Osteoblast (primary cell): ENCODE measurements at regions not wholly inside any gene's neighbourhood (a gene's known extent, or its start where the extent isn't known, plus 50 kb on each side); places are given as distances from the start of the nearest gene placed in this dataset.

Experiments used
- DNase-seq: peaks from one replicate; pipeline ENCODE4 v3.0.0; 2011; ENCODE audit warnings: low spot score, mixed read lengths; ENCODE audit not compliant: insufficient read length; ENCODE audit errors: missing footprints
- H2AFZ ChIP-seq: 2 replicates; pipeline ENCODE4 v1.6.0; 2011; ENCODE audit warnings: mild to moderate bottlenecking, low read length
- H3K27ac ChIP-seq: 2 replicates; pipeline ENCODE4 v1.5.1; 2011; ENCODE audit warnings: mild to moderate bottlenecking, low read depth, low read length, moderate library complexity
- H3K27me3 ChIP-seq: 2 replicates; pipeline ENCODE4 v1.6.0; 2012; ENCODE audit warnings: mild to moderate bottlenecking, control low read depth, inconsistent platforms, low read length, moderate library complexity; ENCODE audit not compliant: insufficient read depth
- H3K36me3 ChIP-seq: 2 replicates; pipeline ENCODE4 v1.5.1; 2011; ENCODE audit warnings: mild to moderate bottlenecking, low read length, control low read depth, moderate library complexity; ENCODE audit not compliant: insufficient read depth
- H3K4me1 ChIP-seq: 2 replicates; pipeline ENCODE4 v1.5.1; 2011; ENCODE audit warnings: mild to moderate bottlenecking, low read length, control low read depth, moderate library complexity; ENCODE audit not compliant: insufficient read depth
- H3K4me2 ChIP-seq: 2 replicates; pipeline ENCODE4 v1.6.0; 2011; ENCODE audit warnings: mild to moderate bottlenecking, low read length; ENCODE audit not compliant: insufficient read depth
- H3K4me3 ChIP-seq: fragments of 200-600 bp; sonication (generic); 3 replicates; pipeline ENCODE4 v1.5.1; 2012; ENCODE audit warnings: mild to moderate bottlenecking, low read length, inconsistent platforms; ENCODE audit not compliant: insufficient read depth
- H3K79me2 ChIP-seq: 2 replicates; pipeline ENCODE4 v1.6.0; 2012; ENCODE audit warnings: mild to moderate bottlenecking, low read length, control low read depth, inconsistent platforms; ENCODE audit not compliant: insufficient read depth
- H3K9me3 ChIP-seq: 2 replicates; pipeline ENCODE4 v1.5.1; 2011; ENCODE audit warnings: low read depth, low read length, control low read depth
- H4K20me1 ChIP-seq: 2 replicates; pipeline ENCODE4 v1.6.0; 2012; ENCODE audit warnings: mild to moderate bottlenecking, low read length, control low read depth; ENCODE audit not compliant: insufficient read depth
- CTCF ChIP-seq: IDR thresholded peaks from 2 replicates; pipeline ENCODE4 v1.5.1; 2011; ENCODE audit warnings: mild to moderate bottlenecking, low read depth, low read length, moderate library complexity; ENCODE audit errors: extremely low read depth

- Histone ChIP-seq H2AFZ (no peak overlapping the region), H3K27me3 (no peaks in the 10 kb centered on the region), H4K20me1 (no peaks in the 10 kb centered on the region), H3K27ac (no peak overlapping the region), H3K79me2 (no peaks in the 10 kb centered on the region), H3K4me3 (no peak overlapping the region), H3K4me1 (no peaks in the 10 kb centered on the region), H3K36me3 (no peaks in the 10 kb centered on the region), H3K9me3 (no peaks in the 10 kb centered on the region), H3K4me2 (no peak overlapping the region)
- TF ChIP-seq CTCF: no peak
- DNase-seq: peak; percentile 46
Observed at GRCh38 chrX:25646156-25646555, 492.0 kb upstream of the MAGEB18 start.

GRCh38 chrX:25648790-25649189, 489.4 kb upstream of the MAGEB18 start:
- no peaks in the 10 kb centered on the region for H3K9me3 ChIP-seq
- H3K27ac ChIP-seq: no peak overlapping the region
- H3K79me2 ChIP-seq: no peaks in the 10 kb centered on the region
- H3K4me2 ChIP-seq: no peak overlapping the region
- H2AFZ ChIP-seq: no peak overlapping the region
- no peaks in the 10 kb centered on the region for H3K27me3 ChIP-seq
- no peak for DNase-seq
- H3K4me3 ChIP-seq: no peak overlapping the region
- no peak for TF ChIP-seq CTCF
- H4K20me1 ChIP-seq: no peaks in the 10 kb centered on the region
- H3K36me3 ChIP-seq: no peaks in the 10 kb centered on the region
- H3K4me1 ChIP-seq: no peaks in the 10 kb centered on the region

GRCh38 chrX:25650216-25650820, 487.8 kb upstream of the MAGEB18 start:
- Histone ChIP-seq H3K27ac (no peak overlapping the region), H3K4me2 (no peak overlapping the region), H2AFZ (no peak overlapping the region), H3K9me3 (no peaks in the 10 kb centered on the region), H3K79me2 (no peaks in the 10 kb centered on the region), H3K4me1 (no peaks in the 10 kb centered on the region), H3K27me3 (no peaks in the 10 kb centered on the region), H3K36me3 (no peaks in the 10 kb centered on the region), H3K4me3 (no peak overlapping the region), H4K20me1 (no peaks in the 10 kb centered on the region)
- TF ChIP-seq CTCF: no peak
- DNase-seq: no peak

- Histone ChIP-seq H3K4me2 (no peak overlapping the region), H3K4me1 (no peaks in the 10 kb centered on the region), H4K20me1 (no peaks in the 10 kb centered on the region), H3K79me2 (no peaks in the 10 kb centered on the region), H3K9me3 (no peaks in the 10 kb centered on the region), H3K36me3 (no peaks in the 10 kb centered on the region), H3K4me3 (no peak overlapping the region), H2AFZ (no peak overlapping the region), H3K27ac (no peak overlapping the region), H3K27me3 (no peaks in the 10 kb centered on the region)
- TF ChIP-seq CTCF: no peak
- no peak for DNase-seq
Observed at GRCh38 chrX:25659317-25659716, 478.8 kb upstream of the MAGEB18 start.
